GM04504 (cell line): ENCODE measurements at regions not wholly inside any gene's neighbourhood (a gene's known extent, or its start where the extent isn't known, plus 50 kb on each side); places are given as distances from the start of the nearest gene placed in this dataset.
"Not testable (repeated sequence)": the region's sequence is repeated elsewhere in the genome, so short reads cannot be mapped to it uniquely, and the experiment has no call there.

Source experiments
- DNase-seq: peaks from one replicate; pipeline ENCODE4 v3.0.0-alpha.2; 2012; ENCODE audit warnings: low read depth

DNA sequence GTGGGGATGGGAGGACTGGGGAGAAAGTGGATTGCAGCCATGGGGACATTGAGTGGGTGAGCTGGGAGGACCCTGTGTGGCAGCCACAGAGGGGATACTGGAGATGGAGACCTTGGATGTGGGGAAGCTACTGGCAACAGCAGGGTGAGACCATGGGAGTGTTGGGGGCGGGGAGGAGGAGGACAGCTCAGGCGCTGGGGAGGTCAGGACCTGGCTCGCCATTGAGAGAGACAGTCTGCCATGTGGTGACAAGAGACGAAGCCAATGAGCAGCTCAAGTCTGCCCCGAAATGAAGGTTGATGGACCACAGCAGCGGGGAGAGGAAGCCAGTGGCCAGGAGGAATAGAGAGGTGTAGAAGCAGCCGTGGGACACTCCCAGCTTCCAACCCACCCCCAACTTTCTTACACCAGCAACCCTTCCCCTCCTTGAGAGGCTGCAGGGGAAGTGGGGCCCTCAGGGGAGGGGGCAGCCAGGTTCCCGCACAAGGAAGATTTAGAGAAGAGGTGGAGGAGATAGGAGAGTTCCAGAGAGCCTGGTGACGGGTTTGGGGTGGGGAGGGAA, 118.1 kb downstream of the ASB7 start:
- no peak for DNase-seq

DNA sequence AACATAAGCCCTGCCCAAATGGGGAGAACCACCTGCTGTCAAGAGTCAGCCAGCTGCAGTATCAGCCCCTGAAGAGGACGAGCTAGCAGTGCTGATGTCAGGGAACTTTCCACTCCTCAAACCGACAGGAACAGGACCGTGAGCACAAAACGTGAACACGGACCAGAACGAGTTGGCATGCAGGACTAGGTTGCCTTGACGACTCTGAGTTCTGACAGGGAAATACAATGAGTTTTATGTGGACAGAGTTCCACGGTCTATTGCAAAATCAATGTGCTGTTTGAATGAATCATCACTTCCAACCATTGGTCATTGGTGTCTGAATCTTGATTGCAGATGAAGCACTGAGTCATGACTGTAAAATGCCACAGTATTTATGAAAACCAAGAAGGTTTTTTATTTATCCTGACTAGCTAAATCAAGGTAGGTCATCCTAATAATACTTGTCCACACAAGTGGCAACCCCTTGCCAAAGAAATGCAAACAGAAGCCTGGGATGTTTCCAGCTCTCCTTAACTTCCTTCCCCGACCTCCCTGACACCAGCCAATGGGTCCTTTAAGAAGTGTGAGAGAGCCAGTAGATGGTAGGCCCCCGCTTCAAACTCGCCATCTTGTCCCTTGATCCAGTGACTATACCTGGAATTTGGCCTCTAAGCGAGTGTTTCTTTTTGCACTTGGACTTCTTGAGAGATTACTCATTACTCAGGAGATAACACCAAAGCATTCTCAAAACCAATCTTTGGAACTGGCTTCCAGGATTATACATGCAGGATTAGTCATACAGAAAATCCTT, 119.6 kb downstream of the ASB7 start:
- peak; percentile 100 for DNase-seq

DNA sequence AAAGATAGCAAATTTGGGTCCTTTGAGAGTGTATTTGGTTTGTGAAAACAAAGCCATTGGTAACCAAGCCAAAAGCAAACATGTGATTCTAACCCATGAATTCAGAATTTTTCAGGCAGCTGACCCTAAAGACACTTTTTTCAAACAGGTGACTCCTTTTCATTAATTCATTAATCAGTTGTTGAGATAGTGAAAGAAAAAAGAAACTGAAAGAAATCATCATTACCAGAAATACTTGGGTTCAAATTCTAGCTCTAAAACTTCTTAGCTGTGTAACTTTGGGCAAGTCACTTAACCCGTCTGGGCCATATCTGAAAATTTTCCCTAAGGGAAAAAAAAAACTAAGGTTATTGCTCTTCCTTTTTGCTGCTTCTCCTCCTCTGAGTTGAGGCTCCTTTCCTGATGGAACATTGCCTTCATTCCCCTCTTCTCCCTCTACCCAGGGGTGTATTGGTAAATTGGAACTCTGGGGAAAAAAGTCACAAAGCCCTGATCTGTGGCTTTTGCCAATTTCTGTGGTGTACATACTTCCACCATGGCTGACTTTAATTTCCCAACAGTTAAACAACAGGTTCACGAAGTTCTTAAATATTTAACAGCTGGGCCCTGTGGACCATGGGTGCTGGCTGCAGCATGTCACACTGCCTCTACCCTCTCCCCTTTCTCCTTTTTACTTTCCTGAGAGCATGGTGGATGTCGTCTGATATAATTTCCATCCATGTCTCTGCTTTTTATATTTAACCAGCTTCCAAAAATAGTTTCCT, 120.3 kb downstream of the ASB7 start:
- DNase-seq: no peak

DNA sequence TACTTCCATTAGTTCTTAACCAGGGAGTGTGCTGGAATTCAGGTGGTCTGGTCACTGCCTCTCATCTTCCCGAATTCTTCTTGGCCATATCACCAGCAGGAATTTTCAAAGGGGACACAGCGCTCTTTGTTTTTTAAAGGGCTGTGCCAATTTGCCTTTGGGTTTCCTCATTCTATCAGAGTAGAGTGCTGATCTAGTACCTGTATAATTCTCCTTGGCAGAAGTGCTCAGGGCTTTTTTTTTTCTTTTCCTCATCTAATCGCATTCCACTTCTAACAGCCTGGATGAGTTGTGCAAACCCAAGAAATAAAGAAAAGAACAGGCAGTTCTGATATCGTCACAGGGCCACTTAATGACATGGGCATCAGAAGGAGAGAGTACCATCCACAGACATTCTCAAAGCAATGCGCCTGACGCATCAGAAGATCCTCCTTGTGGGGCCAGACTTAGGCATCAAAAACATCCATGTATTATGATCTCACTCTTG, 121.0 kb downstream of the ASB7 start:
- no peak for DNase-seq

DNA sequence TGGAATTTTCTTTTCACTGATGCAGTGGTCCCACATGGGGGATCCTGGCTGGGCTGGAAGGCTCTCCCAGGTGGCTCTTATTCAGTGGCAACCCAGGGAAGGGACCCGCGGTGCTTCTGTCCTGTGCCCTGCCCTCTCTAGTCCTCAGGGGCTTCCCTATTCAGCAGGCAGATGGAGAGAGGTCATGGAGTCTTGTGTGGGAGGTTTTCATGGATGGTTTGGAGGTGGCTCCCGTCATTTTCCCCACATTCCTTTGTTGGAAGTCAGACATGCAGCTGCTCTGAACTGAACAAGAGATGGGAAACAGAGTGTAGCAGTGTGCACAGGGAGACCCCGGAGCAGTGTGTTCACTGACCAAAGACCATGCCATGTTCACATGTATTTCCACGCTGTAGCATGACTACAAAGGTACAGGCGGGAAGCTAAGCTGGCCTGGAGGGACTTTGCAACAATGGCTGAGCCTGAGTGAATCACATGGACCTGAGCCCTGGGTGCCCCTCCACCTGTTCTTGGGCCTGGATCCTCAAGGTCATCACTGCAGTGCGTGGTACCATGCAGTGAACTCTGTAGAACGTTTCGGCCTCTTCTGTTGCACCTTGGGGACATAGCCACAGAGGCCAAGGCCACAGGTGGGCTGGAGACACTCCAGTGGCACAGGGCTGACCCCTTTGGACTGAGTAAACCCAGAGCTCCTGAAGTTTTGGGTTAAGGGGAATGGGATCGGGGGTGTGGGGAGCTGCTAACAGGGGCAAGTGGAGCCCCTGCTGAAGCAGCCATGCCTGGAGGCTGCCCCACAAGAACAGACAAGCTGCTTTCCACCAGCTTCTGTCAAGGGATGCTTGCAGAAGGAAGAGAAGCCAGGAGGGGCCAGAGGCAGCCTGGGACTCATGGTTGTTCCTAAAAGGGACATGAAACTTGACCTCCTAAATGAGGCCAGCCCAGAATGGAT, 123.0 kb downstream of the ASB7 start:
- DNase-seq: no peak

DNA sequence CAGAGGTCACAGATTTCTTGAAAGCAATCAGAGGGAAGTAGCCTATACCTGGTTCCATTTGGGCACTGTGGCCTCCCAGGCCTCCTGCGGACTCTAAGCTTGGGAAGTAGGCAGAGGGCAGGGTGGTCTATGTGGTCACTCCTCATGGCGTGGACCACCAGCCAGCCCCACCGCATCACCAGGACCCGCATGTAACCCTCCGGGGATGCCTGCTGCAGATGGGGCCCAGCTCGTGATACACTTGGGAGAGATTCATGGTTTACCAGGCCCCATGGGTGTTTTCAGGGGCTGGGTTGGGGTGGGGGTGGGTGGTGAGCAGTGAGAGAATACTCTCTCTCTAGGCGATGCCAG, 123.7 kb downstream of the ASB7 start:
- no peak for DNase-seq

DNA sequence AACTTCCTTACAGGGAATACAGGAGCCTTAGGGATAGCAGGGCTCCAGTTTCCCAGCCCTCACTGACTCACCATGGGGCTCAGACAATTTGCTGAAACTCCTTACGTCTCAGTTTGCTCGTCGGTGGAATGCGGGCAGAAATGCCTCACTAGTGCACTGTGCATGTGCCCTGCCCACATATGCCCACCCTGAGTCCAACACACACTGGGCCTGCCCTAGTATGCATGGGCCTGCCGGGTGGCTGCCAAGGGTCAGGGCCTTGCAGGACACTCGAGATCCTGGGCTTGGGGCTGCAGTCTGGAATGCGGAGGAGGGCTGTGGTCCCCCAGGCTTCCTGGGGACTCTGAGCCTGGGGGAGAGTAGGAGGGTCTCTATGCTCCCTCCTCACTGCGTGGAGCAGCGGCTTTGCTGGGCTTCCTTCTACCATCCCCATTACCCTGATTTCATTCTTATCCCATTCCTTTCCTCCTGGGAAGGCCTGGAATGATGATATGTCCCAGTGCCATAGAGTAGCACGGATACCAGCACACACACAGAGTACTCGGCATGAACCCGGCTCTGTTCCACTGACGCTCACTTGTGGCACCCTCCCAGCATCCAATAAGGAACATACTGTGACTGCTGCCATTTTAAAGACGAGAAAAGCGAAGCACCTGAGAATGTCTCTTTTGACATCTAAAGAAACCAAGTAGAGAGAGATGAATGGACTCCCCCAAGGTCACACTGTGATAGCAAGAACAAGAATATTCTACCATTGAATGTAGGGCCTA, 124.2 kb downstream of the ASB7 start:
- no peak for DNase-seq

DNA sequence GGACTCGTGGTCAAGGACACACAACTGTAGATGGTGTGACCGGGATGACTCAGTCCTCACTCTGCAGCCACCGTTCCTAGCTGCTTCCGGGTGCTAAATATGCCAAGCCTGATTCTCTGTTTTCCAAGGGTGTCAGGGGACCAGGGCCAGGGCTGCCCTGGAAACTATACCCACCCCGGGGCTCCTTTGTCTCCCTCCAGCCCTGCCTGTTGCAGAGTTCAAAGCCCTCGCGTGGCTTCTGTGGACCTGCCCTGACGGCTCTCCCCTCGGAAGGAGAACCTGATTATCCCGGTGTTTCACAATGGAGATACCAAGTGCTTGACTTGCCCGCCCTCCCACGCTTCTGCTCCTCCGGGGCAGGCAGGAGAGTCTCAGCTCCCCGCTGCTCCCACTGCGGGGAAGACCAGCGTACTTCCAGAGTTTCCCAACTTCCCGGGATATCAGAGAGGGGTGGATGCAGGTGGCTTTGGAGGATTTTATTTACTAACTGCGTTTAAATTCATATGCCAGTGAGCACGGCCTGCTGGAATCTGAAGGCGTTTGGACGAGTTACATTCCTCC, 125.0 kb downstream of the ASB7 start:
- DNase-seq: no peak

DNA sequence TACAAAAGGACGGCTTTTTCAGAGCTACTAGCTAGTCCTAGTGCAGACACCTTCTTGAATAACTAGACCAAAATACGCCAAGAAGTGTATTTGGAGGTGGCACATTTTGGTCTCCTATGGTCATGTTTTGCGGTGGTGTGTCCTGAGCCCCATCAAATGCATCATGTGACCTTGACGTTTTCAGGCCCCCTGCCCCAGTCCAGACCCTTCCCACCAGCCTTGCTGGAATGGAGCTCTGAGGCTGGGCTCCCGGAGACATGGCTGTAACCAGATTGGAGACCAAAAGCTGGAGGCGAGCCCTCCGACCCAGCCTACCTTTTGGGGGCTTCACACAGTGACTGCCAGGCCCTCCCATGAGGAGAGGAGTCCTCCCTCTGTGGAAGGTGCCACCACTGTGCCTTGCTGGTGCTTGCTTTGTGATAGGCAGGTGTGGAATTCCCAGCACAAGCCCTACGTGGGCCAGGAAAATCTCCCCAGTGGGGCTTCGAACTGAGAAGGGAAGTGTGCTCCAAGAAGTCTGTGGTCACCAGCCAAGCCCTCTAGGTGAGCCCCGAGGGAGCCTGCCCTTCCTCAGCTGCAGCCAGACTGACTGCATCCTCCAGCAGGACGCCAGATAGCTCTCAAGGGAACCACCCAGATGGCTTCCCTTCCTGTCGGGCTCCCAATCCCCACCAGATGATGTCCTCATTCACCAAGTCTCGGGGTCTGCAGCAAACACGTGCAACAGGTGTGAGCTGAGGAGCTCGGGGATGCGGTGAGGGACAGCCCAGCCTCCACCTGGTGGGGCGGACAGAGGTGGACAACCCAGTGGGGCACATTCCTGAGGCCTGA, 126.2 kb downstream of the ASB7 start:
- no peak for DNase-seq

DNA sequence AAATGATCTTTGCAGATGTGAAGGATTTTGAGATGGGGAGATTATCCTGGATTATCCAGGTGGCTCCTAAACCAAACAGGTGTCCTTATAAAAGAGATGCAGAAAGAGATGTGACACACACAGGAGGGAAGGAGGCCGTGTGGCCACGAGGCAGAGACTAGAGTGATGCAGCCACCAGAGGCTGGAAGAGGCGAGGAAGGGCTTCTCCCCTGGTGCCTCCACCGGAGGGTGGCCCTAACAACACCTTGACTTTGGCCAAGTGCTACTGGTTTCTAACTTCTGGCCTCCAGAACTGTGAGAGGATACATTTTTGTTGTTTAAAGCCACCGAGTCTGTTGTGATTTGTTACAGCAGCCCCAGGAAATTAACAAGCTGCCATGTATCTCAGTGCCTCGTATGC, 127.1 kb downstream of the ASB7 start:
- DNase-seq: no peak

DNA sequence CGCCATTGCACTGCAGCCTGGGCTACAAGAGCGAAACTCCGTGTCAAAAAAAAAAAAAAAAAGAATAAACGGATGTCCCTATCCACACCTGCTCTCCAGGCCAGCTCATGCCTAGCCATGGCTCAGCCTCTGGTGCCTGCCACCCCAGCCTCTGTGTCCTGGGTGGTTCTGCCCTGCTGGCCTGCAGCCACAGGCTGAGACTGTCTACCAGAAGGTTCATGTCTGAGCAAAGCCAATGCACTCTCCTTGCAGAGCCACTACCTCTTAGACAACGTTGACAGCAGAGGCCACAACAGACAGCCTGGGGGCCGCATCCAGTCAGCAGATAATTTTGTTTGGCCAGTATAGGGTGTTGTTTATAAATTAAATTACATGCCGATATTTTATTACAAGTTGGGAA, 127.7 kb downstream of the ASB7 start:
- DNase-seq: no peak

DNA sequence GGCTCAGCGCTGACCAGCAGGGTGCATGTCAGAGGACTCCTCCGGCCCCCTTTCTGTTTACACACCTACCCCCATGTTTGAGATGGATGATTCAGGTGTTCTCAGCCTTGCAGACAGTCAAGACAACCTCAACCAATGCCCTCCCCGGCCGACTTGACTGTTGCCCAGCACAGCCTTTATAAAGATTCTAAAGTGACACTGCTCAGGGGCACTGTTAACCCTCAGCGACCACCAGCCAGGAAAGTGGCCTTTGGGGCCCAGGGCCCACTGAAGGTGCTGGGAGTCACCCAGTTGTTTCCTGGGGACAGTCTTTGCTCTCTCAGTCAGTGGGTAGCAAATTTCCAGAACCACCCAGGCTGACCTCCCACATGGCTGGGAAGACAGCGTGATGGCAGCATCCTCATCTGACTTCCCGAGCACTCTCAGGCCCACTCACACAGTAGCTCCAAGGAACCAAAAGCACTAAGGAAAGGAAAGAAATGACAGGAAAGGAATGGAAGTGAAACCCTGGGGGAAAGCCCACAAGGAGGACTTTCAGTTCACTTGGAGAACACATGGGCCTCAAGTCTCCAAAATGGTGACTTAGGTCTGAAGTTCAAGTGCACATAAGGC, 128.4 kb downstream of the ASB7 start:
- no peak for DNase-seq

DNA sequence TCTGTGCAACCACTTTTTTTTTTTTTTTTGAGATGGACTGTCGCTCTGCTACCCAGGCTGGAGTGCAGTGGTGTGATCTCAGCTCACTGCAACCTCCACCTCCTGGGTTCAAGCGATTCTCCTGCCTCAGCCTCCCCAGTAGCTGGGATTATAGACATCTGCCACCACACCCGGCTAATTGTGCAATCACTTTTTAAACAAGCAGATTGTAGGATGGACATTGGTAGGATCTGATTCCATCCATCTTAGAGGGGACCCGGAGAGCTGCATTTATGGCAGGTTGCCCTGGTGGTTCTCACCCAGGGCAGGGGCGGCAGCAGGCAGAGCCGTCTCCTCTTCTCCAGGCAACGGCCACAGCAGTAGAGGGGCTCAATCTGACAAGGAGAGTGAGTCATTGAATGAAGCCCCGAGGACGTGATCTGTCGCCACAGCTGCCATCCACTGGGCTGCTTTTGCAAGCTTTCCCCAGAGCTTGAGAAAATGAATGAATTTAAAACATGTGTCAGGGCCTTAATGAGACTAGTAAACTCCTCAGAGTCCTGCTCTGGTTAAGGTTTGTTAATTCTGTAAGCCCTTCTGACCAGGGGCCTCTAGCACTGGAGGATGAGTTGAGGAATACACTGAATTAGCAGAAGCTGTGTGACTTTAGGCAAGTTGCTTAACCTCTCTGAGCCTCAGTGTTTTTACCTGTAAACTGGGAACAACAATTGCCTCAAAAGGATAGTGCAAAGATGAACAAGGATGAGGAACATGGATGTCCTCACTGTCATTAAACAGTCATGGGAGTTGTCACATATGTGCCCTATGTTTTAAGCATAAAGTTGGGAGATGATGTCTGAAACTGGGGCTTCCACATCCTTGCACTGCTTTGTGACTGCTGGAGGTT, 129.1 kb downstream of the ASB7 start:
- DNase-seq: peak; percentile 56

DNA sequence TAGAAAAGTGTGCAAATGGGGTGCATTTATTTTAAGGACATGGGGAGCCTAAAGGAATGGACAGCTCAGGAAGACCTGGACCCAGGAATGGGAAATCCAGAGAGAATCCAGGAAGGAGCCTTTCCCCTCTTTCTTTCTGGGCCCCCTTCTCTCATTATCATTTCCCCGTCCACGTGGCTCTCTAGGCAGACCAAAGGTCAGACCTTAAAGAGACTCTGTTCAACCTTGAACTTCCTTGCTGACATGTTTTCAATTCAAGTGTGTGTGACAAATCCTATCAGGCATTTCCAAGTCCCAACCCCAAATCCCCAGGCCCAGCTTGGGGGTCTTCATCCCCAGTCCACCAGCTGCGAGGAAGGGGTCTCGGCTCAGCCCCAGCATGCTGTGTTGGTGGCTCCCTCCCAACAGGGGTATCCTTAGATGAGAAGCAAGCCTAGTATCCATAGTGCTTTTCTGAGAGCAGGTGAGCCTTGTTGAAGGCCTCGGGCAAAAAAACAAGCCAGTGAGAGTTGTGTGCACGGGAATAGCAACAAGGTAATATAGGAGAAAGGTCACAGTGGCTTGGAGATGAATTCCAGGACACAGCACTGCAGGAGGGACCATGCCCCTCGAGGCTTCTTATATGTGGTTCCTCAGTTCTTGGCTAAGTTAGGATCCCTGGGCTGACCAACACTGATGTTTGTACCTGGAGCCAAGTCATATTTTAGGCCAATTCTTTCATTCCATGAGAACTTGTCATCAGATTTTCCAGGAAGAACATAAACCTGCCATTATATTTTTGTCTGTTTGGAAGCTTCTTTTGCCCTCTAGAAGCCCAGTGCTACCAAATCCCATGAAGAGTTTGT, 130.0 kb downstream of the ASB7 start:
- DNase-seq: peak; percentile 74

DNA sequence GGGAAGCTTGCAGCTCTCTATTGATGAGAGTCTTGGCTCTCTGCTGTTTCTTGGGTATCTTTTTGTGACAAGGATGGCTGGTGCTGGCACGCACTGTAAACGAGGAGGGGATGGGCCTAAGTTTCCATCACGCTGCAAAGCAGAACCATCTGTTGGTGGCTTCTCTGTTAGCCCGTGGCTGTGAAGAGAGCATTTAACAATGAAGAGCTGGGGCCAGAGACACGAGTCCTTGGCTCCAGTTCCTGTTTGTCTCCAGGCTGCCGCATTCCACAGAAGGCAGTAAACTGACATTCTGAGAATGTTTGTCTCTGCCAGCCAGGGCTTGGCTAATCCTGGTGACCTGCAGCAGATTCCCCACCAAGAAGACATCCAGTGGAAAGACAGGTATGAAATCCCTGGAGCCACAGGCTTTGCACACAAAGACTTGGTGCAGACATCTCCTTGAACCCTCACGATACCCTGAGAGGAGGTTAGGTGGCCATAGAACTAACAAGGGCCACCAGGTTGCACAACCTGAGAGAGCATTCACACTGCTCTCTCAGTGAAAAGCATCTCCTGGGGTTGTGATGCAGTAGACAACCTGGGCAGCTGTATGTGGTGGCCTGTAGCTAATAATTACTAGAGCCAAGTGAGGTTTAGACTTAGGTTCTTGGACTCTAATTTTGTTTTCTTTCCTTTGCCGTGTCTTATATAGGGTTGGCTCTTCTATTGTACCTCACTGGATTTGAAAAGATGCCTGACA, 130.9 kb downstream of the ASB7 start:
- peak; percentile 92 for DNase-seq

DNA sequence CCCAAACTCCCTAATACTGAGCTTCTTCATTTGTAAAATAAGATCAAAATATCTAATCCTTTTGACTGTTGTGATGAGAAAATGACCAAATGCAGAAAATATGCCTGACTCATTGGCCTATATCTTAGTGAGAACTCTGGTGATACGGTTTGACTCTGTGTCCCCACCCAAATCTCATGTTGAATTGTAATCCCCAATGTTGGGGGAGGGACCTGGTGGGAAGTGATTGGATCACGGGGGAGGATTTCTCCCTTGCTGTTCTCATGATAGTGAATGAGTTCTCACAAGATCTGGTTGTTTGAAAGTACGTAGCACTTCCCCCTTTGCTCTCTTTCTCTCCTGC, 131.4 kb downstream of the ASB7 start:
- DNase-seq: not testable (repeated sequence)

DNA sequence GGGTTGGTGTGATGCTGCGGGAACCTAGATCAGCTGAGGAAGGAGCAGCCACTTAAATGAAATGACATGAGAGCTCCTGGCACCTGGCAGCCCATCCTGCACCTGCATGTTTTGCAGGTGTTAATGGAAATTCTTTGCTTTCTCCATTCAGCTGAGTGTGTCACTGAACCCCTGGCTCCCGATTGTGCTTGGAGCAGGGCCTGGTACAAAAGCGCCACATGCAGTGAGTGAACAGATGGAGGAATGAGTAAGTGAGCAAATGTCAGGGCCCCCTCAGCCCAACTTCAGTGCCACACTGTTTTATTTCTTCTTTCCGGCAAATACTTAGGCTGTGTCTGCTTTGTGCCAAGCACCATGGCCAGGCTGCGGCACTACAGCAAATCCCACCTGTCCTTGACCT, 132.2 kb downstream of the ASB7 start:
- DNase-seq: no peak
